ENCODE measurements at regions not wholly inside any gene's neighbourhood (a gene's known extent, or its start where the extent isn't known, plus 50 kb on each side); places are given as distances from the start of the nearest gene placed in this dataset.

- TF ChIP-seq, protein P1, sequence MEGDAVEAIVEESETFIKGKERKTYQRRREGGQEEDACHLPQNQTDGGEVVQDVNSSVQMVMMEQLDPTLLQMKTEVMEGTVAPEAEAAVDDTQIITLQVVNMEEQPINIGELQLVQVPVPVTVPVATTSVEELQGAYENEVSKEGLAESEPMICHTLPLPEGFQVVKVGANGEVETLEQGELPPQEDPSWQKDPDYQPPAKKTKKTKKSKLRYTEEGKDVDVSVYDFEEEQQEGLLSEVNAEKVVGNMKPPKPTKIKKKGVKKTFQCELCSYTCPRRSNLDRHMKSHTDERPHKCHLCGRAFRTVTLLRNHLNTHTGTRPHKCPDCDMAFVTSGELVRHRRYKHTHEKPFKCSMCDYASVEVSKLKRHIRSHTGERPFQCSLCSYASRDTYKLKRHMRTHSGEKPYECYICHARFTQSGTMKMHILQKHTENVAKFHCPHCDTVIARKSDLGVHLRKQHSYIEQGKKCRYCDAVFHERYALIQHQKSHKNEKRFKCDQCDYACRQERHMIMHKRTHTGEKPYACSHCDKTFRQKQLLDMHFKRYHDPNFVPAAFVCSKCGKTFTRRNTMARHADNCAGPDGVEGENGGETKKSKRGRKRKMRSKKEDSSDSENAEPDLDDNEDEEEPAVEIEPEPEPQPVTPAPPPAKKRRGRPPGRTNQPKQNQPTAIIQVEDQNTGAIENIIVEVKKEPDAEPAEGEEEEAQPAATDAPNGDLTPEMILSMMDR (IDR thresholded peaks at IDR 0.05) = no peak
- no peak for TF ChIP-seq POLR2A (IDR thresholded peaks at IDR 0.05)
Measured at GRCh38 chr11:69353696-69354544, 60.0 kb downstream of the MYEOV start.
